ENCODE measurements at regions not wholly inside any gene's neighbourhood (a gene's known extent, or its start where the extent isn't known, plus 50 kb on each side); places are given as distances from the start of the nearest gene placed in this dataset.

GRCh38 chrX:39624166-39624565, 473.6 kb downstream of the BCOR start:
- no peak overlapping the region for H3K27ac ChIP-seq (ENCODE audit: low read length)
- no peaks in the 10 kb centered on the region for H3K4me1 ChIP-seq (ENCODE audit: insufficient read depth, low read length)
- no peaks in the 10 kb centered on the region for H3F3A ChIP-seq (ENCODE audit: low read length, unreplicated experiment)
- H3K9me2 ChIP-seq (replicated peaks; ENCODE audit: low read length) = no peaks in the 10 kb centered on the region
- POLR2A ChIA-PET (ENCODE audit: unreplicated experiment) = no interaction called here
- H3K27me3 ChIP-seq (ENCODE audit: low read length) = no peaks in the 10 kb centered on the region
- no peaks in the 10 kb centered on the region for H4K20me1 ChIP-seq (ENCODE audit: low read length)
- no peak overlapping the region for H3K9ac ChIP-seq (ENCODE audit: low read length)
- no TSS peak for BruUV-seq (replicated peaks)
- H3K79me2 ChIP-seq (ENCODE audit: low read length) = no peaks in the 10 kb centered on the region
- no peaks in the 10 kb centered on the region for H3K9me3 ChIP-seq (ENCODE audit: low read length)
- H3K4me3 ChIP-seq (ENCODE audit: low read length) = no peak overlapping the region
- intact Hi-C loops (cut with micrococcal nuclease) = no loop called here
- H3K36me3 ChIP-seq (ENCODE audit: low read depth, low read length) = no peaks in the 10 kb centered on the region
- TF ChIP-seq, protein P1, sequence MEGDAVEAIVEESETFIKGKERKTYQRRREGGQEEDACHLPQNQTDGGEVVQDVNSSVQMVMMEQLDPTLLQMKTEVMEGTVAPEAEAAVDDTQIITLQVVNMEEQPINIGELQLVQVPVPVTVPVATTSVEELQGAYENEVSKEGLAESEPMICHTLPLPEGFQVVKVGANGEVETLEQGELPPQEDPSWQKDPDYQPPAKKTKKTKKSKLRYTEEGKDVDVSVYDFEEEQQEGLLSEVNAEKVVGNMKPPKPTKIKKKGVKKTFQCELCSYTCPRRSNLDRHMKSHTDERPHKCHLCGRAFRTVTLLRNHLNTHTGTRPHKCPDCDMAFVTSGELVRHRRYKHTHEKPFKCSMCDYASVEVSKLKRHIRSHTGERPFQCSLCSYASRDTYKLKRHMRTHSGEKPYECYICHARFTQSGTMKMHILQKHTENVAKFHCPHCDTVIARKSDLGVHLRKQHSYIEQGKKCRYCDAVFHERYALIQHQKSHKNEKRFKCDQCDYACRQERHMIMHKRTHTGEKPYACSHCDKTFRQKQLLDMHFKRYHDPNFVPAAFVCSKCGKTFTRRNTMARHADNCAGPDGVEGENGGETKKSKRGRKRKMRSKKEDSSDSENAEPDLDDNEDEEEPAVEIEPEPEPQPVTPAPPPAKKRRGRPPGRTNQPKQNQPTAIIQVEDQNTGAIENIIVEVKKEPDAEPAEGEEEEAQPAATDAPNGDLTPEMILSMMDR (conservative IDR thresholded peaks at IDR 0.05; ENCODE audit: low read depth, low read length) = no peak
- TF ChIP-seq EZH2phosphoT487 (IDR thresholded peaks at IDR 0.05; ENCODE audit: borderline replicate concordance, low read length) (no peak), EZH2 (IDR thresholded peaks at IDR 0.05; ENCODE audit: low read length, unreplicated experiment) (no peak)
- CTCF ChIA-PET = no interaction called here
- no peak for ATAC-seq
- no peak overlapping the region for H3K4me2 ChIP-seq (ENCODE audit: low read length)
- no peak overlapping the region for H2AFZ ChIP-seq (ENCODE audit: low read length)
- no peak for DNase-seq

DNA sequence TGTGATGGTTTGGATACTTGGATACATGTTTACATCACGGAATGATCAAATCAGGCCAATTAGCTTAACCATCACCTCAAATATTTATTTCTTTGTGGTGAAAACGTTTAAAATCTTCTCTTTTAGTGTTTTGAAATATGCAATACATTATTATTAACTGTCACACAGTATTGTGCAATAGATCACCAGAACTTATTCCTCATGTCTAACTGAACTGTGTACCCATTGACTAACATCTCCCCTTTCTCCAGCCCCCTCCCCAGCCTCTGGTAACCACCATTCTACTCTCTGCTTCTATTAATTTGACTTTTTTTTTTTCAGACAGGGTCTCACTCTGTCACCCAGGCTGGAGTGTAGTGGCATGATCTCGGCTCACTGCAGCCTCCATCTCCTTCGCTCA, 471.9 kb downstream of the BCOR start:
- intact Hi-C loops (cut with micrococcal nuclease) = no loop called here
- H3K27ac ChIP-seq (ENCODE audit: low read length) = no peak overlapping the region
- BruUV-seq (replicated peaks) = no TSS peak
- H3K4me2 ChIP-seq (ENCODE audit: low read length) = no peak overlapping the region
- H3K36me3 ChIP-seq (ENCODE audit: low read depth, low read length) = no peaks in the 10 kb centered on the region
- H3K27me3 ChIP-seq (ENCODE audit: low read length) = no peaks in the 10 kb centered on the region
- H3K9ac ChIP-seq (ENCODE audit: low read length) = no peak overlapping the region
- no peaks in the 10 kb centered on the region for H3K4me1 ChIP-seq (ENCODE audit: insufficient read depth, low read length)
- no peaks in the 10 kb centered on the region for H4K20me1 ChIP-seq (ENCODE audit: low read length)
- ATAC-seq (no peak), DNase-seq (no peak)
- H2AFZ ChIP-seq (ENCODE audit: low read length) = no peak overlapping the region
- no peak overlapping the region for H3K4me3 ChIP-seq (ENCODE audit: low read length)
- TF ChIP-seq EZH2 (IDR thresholded peaks at IDR 0.05; ENCODE audit: low read length, unreplicated experiment) (no peak), EZH2phosphoT487 (IDR thresholded peaks at IDR 0.05; ENCODE audit: borderline replicate concordance, low read length) (no peak)
- TF ChIP-seq, protein P1 (conservative IDR thresholded peaks at IDR 0.05; ENCODE audit: low read depth, low read length) = no peak
- H3F3A ChIP-seq (ENCODE audit: low read length, unreplicated experiment) = no peaks in the 10 kb centered on the region
- ChIA-PET CTCF (no interaction called here), POLR2A (ENCODE audit: unreplicated experiment) (no interaction called here)
- no peaks in the 10 kb centered on the region for H3K79me2 ChIP-seq (ENCODE audit: low read length)
- no peaks in the 10 kb centered on the region for H3K9me3 ChIP-seq (ENCODE audit: low read length)
- H3K9me2 ChIP-seq (replicated peaks; ENCODE audit: low read length) = no peaks in the 10 kb centered on the region

DNA sequence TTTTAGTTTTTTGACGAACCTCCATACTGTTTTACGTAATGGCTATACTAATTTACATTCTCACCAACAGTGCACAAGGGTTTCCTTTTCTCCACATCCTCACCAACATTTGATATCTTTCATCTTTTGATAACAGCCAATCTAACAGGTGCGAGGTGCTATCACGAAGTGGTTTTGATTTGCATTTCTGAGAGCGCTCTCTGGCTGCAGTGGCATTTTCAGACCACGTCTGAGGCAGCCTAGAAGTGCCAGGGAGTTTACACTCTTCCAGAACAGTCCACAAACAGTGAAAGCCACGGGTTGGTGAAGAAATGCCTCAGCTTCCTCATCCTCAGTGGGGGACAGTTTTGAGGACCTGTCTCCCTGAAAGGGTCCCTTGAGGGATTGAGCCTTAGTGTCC, 471.0 kb downstream of the BCOR start:
- H3K9me2 ChIP-seq (replicated peaks; ENCODE audit: low read length) = no peaks in the 10 kb centered on the region
- intact Hi-C loops (cut with micrococcal nuclease) = no loop called here
- no peak overlapping the region for H2AFZ ChIP-seq (ENCODE audit: low read length)
- H3K9me3 ChIP-seq (ENCODE audit: low read length) = no peaks in the 10 kb centered on the region
- no TSS peak for BruUV-seq (replicated peaks)
- TF ChIP-seq EZH2 (IDR thresholded peaks at IDR 0.05; ENCODE audit: low read length, unreplicated experiment) = no peak
- TF ChIP-seq EZH2phosphoT487 (IDR thresholded peaks at IDR 0.05; ENCODE audit: borderline replicate concordance, low read length) = no peak
- TF ChIP-seq, protein P1 (conservative IDR thresholded peaks at IDR 0.05; ENCODE audit: low read depth, low read length) = no peak
- no peaks in the 10 kb centered on the region for H3K4me1 ChIP-seq (ENCODE audit: insufficient read depth, low read length)
- no peak overlapping the region for H3K4me3 ChIP-seq (ENCODE audit: low read length)
- no peak overlapping the region for H3K4me2 ChIP-seq (ENCODE audit: low read length)
- no peaks in the 10 kb centered on the region for H3F3A ChIP-seq (ENCODE audit: low read length, unreplicated experiment)
- ATAC-seq = no peak
- POLR2A ChIA-PET (ENCODE audit: unreplicated experiment) = no interaction called here
- H3K9ac ChIP-seq (ENCODE audit: low read length) = no peak overlapping the region
- H3K79me2 ChIP-seq (ENCODE audit: low read length) = no peaks in the 10 kb centered on the region
- DNase-seq = no peak
- no peak overlapping the region for H3K27ac ChIP-seq (ENCODE audit: low read length)
- H3K36me3 ChIP-seq (ENCODE audit: low read depth, low read length) = no peaks in the 10 kb centered on the region
- no peaks in the 10 kb centered on the region for H3K27me3 ChIP-seq (ENCODE audit: low read length)
- CTCF ChIA-PET = no interaction called here
- no peaks in the 10 kb centered on the region for H4K20me1 ChIP-seq (ENCODE audit: low read length)
